ENCODE measurements at regions not wholly inside any gene's neighbourhood (a gene's known extent, or its start where the extent isn't known, plus 50 kb on each side); places are given as distances from the start of the nearest gene placed in this dataset.

- TF ChIP-seq CTCF (IDR thresholded peaks at IDR 0.05; ENCODE audit: insufficient read depth, low read length) (no peak), POLR2AphosphoS5 (IDR thresholded peaks at IDR 0.05; ENCODE audit: low read depth) (no peak)
- TF ChIP-seq, protein P1, sequence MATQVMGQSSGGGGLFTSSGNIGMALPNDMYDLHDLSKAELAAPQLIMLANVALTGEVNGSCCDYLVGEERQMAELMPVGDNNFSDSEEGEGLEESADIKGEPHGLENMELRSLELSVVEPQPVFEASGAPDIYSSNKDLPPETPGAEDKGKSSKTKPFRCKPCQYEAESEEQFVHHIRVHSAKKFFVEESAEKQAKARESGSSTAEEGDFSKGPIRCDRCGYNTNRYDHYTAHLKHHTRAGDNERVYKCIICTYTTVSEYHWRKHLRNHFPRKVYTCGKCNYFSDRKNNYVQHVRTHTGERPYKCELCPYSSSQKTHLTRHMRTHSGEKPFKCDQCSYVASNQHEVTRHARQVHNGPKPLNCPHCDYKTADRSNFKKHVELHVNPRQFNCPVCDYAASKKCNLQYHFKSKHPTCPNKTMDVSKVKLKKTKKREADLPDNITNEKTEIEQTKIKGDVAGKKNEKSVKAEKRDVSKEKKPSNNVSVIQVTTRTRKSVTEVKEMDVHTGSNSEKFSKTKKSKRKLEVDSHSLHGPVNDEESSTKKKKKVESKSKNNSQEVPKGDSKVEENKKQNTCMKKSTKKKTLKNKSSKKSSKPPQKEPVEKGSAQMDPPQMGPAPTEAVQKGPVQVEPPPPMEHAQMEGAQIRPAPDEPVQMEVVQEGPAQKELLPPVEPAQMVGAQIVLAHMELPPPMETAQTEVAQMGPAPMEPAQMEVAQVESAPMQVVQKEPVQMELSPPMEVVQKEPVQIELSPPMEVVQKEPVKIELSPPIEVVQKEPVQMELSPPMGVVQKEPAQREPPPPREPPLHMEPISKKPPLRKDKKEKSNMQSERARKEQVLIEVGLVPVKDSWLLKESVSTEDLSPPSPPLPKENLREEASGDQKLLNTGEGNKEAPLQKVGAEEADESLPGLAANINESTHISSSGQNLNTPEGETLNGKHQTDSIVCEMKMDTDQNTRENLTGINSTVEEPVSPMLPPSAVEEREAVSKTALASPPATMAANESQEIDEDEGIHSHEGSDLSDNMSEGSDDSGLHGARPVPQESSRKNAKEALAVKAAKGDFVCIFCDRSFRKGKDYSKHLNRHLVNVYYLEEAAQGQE (IDR thresholded peaks at IDR 0.05; ENCODE audit: insufficient replicate concordance, low read depth) = no peak
Observed at GRCh38 chr18:986051-986450, 81.4 kb downstream of the ADCYAP1 start.

Measured in HL-60 (cell line).